Body of pancreas (tissue), 4 donors: ENCODE measurements at regions not wholly inside any gene's neighbourhood (a gene's known extent, or its start where the extent isn't known, plus 50 kb on each side); places are given as distances from the start of the nearest gene placed in this dataset.

Experiments
- ATAC-seq: fragments of 150-250 bp; one replicate; pipeline ENCODE4 v1.9.1; 2016
- DNase-seq, 4 donors: peaks; one replicate each; pipeline ENCODE4 v3.0.0-alpha.2; 2019
- H3K27ac ChIP-seq, 4 donors: fragments of 200-600 bp; sonication (generic); 1 replicate in 3 of 4; 2 replicates in 1 of 4; pipeline versions ENCODE4 v1.5.1 to v1.6.1; 2016 to 2019; ENCODE audit warnings: mild to moderate bottlenecking in 1 of 4, mixed read lengths in 1 of 4, moderate library complexity in 1 of 4
- H3K27me3 ChIP-seq, 2 donors: fragments of 200-600 bp; sonication (generic); one replicate each; pipeline ENCODE4 v1.6.0; 2016; ENCODE audit warnings: mild to moderate bottlenecking in 1 of 2
- H3K36me3 ChIP-seq, 2 donors: fragments of 200-600 bp; sonication (generic); replicated peaks in 1 of 2; 2 replicates each; pipeline ENCODE4 v1.5.1; 2016; ENCODE audit warnings: low read depth in 2 of 2; ENCODE audit not compliant: insufficient read depth in 1 of 2
- H3K4me1 ChIP-seq: fragments of 200-600 bp; sonication (generic); one replicate; pipeline ENCODE4 v1.6.0; 2016
- H3K4me3 ChIP-seq, 2 donors: fragments of 200-600 bp; sonication (generic); 1 replicate in 1 of 2; 2 replicates in 1 of 2; pipeline ENCODE4 v1.5.1; 2016 to 2019
- H3K9me3 ChIP-seq, 3 donors: fragments of 200-600 bp; sonication (generic); 1 replicate in 2 of 3; 2 replicates in 1 of 3; pipeline ENCODE4 v1.5.1; 2016
- CTCF ChIP-seq, 7 experiments: fragments of 450-650 bp in 4 of 7; fragments of 200-600 bp in 3 of 7; sonication (generic) in 3 of 7; IDR thresholded peaks; one replicate each; pipeline ENCODE4 v1.5.1; 2016 to 2019; ENCODE audit warnings: antibody characterized with exemption in 7 of 7
- POLR2A ChIP-seq, 3 donors: fragments of 450-650 bp; IDR thresholded peaks; one replicate each; pipeline ENCODE4 v1.6.1; 2016; ENCODE audit warnings: antibody characterized with exemption in 3 of 3, mild to moderate bottlenecking in 2 of 3
- WGBS, 2 donors: methylation state at CpG; one replicate each; pipeline ENCODE4 v1.1.5; 2017; 5-methylcytosine and 5-hydroxymethylcytosine counted together
- intact Hi-C: fragments of 100-400 bp; cut with DNase I; formaldehyde crosslinking; loops from one replicate; pipeline ENCODE4 v1.15.1; 2023

GRCh38 chr2:155930312-155930711 lies 402.2 kb downstream of the NR4A2 start:
- intact Hi-C loops, result no loop called here
- Histone ChIP-seq H3K27me3 (no peaks in the 10 kb centered on the region), H3K4me3 (no peak overlapping the region), H3K9me3 (peaks cover 0 to 11% (median 0%) of the 10 kb centered on the region in 3 donors), H3K27ac (no peak overlapping the region), H3K4me1 (no peaks in the 10 kb centered on the region), H3K36me3 (no peaks in the 10 kb centered on the region)
- ATAC-seq (no peak), DNase-seq (no peak)
- no peak for TF ChIP-seq CTCF (IDR thresholded peaks at IDR 0.05)
- no peak for TF ChIP-seq POLR2A (IDR thresholded peaks at IDR 0.05)
- 19 to 27% methylated on average over 1 of the region's 1 CpG for WGBS, 2 donors

- intact Hi-C loops, result no loop called here
- ATAC-seq (no peak), DNase-seq (no peak)
- Histone ChIP-seq H3K27ac (no peak overlapping the region), H3K4me1 (no peaks in the 10 kb centered on the region), H3K9me3 (no peaks in the 10 kb centered on the region), H3K4me3 (no peak overlapping the region), H3K27me3 (no peaks in the 10 kb centered on the region), H3K36me3 (no peaks in the 10 kb centered on the region)
- no peak for TF ChIP-seq CTCF (IDR thresholded peaks at IDR 0.05)
- TF ChIP-seq POLR2A (IDR thresholded peaks at IDR 0.05), result no peak
- WGBS, 2 donors, result 68 to 80% methylated on average over 1 of the region's 1 CpG
Observed at GRCh38 chr2:155917380-155917779, 415.1 kb downstream of the NR4A2 start.

- no peak overlapping the region for H3K27ac ChIP-seq
- intact Hi-C loops, result no loop called here
- H3K9me3 ChIP-seq, result no peaks in the 10 kb centered on the region
- H3K36me3 ChIP-seq, result no peaks in the 10 kb centered on the region
- no peaks in the 10 kb centered on the region for H3K4me1 ChIP-seq
- DNase-seq (no peak), ATAC-seq (no peak)
- H3K4me3 ChIP-seq, result no peak overlapping the region
- TF ChIP-seq POLR2A (IDR thresholded peaks at IDR 0.05) (no peak), CTCF (IDR thresholded peaks at IDR 0.05) (no peak)
- H3K27me3 ChIP-seq, result no peaks in the 10 kb centered on the region
Observed at GRCh38 chr2:155913356-155913755, 419.2 kb downstream of the NR4A2 start.

- no peak for DNase-seq
- no peak overlapping the region for H3K4me3 ChIP-seq
- no peaks in the 10 kb centered on the region for H3K9me3 ChIP-seq
- TF ChIP-seq CTCF (IDR thresholded peaks at IDR 0.05) (no peak), POLR2A (IDR thresholded peaks at IDR 0.05) (no peak)
- H3K27me3 ChIP-seq, result no peaks in the 10 kb centered on the region
- H3K27ac ChIP-seq, result no peak overlapping the region
- intact Hi-C loops, result no loop called here
- no peaks in the 10 kb centered on the region for H3K36me3 ChIP-seq
- no peaks in the 10 kb centered on the region for H3K4me1 ChIP-seq
- WGBS, 2 donors, result 58 to 69% methylated on average over 1 of the region's 1 CpG
- ATAC-seq, result no peak
Observed at GRCh38 chr2:155908567-155908966, 424.0 kb downstream of the NR4A2 start.

- no peak overlapping the region for H3K4me3 ChIP-seq
- no peak overlapping the region for H3K27ac ChIP-seq
- DNase-seq, result no peak
- TF ChIP-seq POLR2A (IDR thresholded peaks at IDR 0.05) (no peak), CTCF (IDR thresholded peaks at IDR 0.05) (no peak)
- intact Hi-C loops, result no loop called here
- H3K36me3 ChIP-seq, result no peaks in the 10 kb centered on the region
- ATAC-seq, result no peak
- WGBS, 2 donors, result 74 to 80% methylated on average over 3 of the region's 3 CpGs
- no peaks in the 10 kb centered on the region for H3K4me1 ChIP-seq
- H3K27me3 ChIP-seq, result no peaks in the 10 kb centered on the region
- no peaks in the 10 kb centered on the region for H3K9me3 ChIP-seq
Observed at GRCh38 chr2:155907211-155907610, 425.3 kb downstream of the NR4A2 start.
